ENCODE measurements at regions not wholly inside any gene's neighbourhood (a gene's known extent, or its start where the extent isn't known, plus 50 kb on each side); places are given as distances from the start of the nearest gene placed in this dataset.
"Not testable (repeated sequence)": the region's sequence is repeated elsewhere in the genome, so short reads cannot be mapped to it uniquely, and the experiment has no call there.

DNA sequence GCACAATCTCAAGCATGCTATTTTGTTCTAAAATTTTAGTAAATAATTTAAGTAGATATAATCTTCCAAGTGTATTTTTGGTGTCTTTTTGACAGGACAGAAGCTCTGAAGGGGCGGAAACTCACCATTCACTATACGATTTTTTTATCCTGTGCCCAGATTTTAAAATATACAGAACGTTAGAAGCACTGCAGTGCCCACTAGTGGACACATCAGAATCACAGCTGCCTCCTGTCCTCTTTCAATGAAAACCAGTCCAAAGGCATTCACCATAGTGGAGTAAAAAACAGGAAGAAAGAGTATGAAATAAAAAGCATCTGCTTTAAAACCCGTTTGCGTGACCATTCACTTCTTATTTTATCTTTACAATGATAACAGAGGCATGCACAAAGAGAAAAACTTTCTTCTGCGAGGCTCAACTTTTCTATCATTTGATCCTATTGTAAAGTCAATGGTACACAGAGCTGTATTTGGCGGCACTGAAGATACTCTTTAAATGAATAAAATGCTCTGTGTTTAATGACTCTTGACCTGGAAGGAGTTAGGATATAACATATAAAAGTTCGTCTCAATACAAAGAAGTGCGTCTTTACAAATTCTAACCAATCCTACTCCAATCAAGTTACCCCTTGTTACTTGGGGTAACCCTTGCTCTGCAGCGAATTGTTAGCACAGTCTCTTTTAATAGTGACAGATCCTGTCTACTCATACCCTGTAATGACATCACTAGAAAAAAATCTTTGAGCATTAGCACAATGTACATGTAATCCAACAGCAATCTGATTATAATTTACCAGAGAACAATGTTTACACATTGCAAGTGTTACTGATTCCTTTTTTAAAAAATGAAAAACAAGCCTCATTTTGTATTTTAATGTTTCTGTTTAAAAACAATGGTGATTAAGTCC, 339.8 kb upstream of the PSMD7 start:
- Mint-ChIP-seq H3K9me3 (ENCODE audit: insufficient read depth) (no peaks in the 10 kb centered on the region), H3K4me1 (ENCODE audit: low read depth) (no peaks in the 10 kb centered on the region), H3K36me3 (ENCODE audit: low read depth) (no peaks in the 10 kb centered on the region), H3K27me3 (ENCODE audit: low read depth) (no peaks in the 10 kb centered on the region), H3K4me3 (no peak overlapping the region), H3K27ac (no peak overlapping the region)
- peak; percentile 50 for DNase-seq
- ChIA-PET CTCF (interaction anchor here (1.4 to 2.4 kb wide), 4 partner anchors 11 to 151 kb away, joined by 3 to 7 read pairs (median 4); no protein-coding TSS in a partner anchor), POLR2A (no interaction called here)
- no peak for ATAC-seq

DNA sequence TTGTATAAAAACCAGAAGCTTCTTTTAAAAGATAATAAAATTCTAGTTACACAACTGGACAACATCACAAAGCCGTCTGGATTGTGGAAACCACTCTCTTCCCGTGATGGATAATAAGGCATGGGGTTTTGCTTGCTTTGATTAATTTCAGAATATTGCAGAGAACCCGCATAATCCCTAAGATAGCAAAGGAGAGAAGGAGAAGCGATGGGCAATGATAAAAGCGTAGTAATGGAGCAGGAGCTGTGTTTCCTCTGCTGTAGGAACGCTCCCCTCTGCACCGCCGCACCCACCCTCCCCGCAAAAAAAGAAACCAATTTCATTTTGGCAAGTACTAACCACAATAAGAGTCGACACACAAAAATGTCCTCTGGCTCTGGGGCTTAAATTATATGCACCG, 340.9 kb upstream of the PSMD7 start:
- DNase-seq: no peak
- Mint-ChIP-seq H3K27ac (no peak overlapping the region), H3K9me3 (ENCODE audit: insufficient read depth) (no peaks in the 10 kb centered on the region), H3K36me3 (ENCODE audit: low read depth) (no peaks in the 10 kb centered on the region), H3K4me3 (no peak overlapping the region), H3K4me1 (ENCODE audit: low read depth) (no peaks in the 10 kb centered on the region), H3K27me3 (ENCODE audit: low read depth) (no peaks in the 10 kb centered on the region)
- POLR2A ChIA-PET: no interaction called here
- CTCF ChIA-PET: interaction anchor here (1.4 to 2.4 kb wide), 3 partner anchors 12 to 152 kb away, joined by 3 to 7 read pairs (median 5); no protein-coding TSS in a partner anchor
- ATAC-seq: no peak

DNA sequence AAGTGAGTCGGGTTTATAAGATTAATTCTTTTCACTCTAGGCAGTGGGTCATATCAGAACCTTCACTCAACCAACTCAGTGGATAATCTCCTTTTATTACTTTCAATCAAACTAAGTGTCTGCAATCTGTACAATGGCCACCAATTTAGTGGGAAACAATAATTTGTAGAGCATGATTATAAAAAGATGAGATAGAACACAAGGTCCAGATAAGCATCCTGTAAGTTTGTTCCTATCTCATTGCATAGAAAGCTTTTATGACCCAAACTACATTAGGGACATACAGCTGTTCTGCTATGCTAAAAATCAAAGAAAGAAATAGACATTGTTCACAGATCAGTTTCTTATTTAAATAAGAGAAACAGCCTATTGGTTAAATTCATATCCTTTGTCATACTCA, 341.4 kb upstream of the PSMD7 start:
- Mint-ChIP-seq H3K27me3 (ENCODE audit: low read depth) (no peaks in the 10 kb centered on the region), H3K4me1 (ENCODE audit: low read depth) (no peaks in the 10 kb centered on the region), H3K9me3 (ENCODE audit: insufficient read depth) (no peaks in the 10 kb centered on the region), H3K36me3 (ENCODE audit: low read depth) (no peaks in the 10 kb centered on the region), H3K4me3 (no peak overlapping the region), H3K27ac (no peak overlapping the region)
- POLR2A ChIA-PET: no interaction called here
- ATAC-seq (no peak), DNase-seq (no peak)
- CTCF ChIA-PET: interaction anchor here (2.3 to 2.4 kb wide), 2 partner anchors 11 to 13 kb away, joined by 5 to 7 read pairs; no protein-coding TSS in a partner anchor

DNA sequence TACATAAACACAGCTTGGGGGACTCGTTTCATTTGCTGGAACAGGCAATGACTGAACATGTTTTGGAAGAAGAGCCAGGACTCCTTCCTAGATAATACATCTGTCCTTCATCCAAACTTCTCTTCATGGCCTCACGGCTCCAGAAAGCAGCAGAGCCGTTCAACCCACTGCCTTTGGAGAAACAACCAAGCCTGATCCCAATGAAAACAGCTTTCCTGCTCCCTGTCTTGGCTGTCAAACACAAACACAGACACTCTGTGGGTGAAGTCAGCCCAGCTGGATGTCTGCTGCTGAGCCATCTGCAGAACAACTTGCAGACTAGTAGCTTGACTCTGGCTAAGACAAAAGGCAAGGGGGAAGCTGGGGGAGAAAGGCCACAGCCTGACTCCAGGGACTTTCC, 345.1 kb upstream of the PSMD7 start:
- no peak overlapping the region for H3K27ac Mint-ChIP-seq
- POLR2A ChIA-PET: no interaction called here
- ATAC-seq: no peak

DNA sequence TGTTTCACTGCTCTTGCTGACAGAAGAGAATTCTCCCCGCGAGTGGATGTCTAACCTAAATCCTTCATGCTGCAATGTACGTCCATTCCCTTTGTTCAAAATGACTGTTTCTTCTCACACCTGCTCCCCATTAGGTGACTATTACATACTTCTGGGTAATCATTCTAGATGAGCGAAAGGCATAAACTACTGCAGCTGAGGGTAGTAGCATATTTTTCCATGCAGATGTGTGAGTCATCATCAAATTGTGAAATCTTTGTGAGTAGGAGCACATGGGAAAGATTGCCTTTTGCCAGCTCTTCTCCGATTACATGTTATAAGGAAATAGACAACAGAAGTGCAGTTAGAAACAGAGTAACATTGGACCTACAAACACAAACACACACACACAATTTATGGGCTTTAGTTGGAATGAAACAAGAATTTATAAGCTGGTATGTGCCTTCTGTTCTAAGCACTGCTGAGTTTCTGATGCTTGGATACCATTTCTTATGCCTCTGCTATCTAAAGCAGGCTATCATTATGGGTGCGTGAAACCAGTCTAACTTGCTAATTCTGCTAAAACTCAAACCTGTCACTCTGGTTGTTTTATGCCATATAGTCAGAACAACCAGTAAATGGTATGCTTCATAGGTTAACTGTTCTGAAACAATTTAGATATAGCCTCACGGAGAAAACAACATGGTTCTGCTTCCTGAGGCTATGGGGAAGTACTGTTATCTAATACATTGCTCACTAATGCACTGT, 346.9 kb upstream of the PSMD7 start:
- no peaks in the 10 kb centered on the region for H3K4me1 Mint-ChIP-seq (ENCODE audit: low read depth)
- no peak overlapping the region for H3K27ac Mint-ChIP-seq
- H3K36me3 Mint-ChIP-seq (ENCODE audit: low read depth): no peaks in the 10 kb centered on the region
- CTCF ChIA-PET: no interaction called here
- H3K4me3 Mint-ChIP-seq: no peak overlapping the region
- POLR2A ChIA-PET: no interaction called here
- ATAC-seq: no peak
- no peaks in the 10 kb centered on the region for H3K27me3 Mint-ChIP-seq (ENCODE audit: low read depth)
- no peak for DNase-seq
- no peaks in the 10 kb centered on the region for H3K9me3 Mint-ChIP-seq (ENCODE audit: insufficient read depth)

More for the DNA sequence above, 345.1 kb upstream of the PSMD7 start:
- no peaks in the 10 kb centered on the region for H3K4me1 Mint-ChIP-seq (ENCODE audit: low read depth)
- CTCF ChIA-PET: no interaction called here
- no peak for DNase-seq
- H3K9me3 Mint-ChIP-seq (ENCODE audit: insufficient read depth): no peaks in the 10 kb centered on the region
- no peaks in the 10 kb centered on the region for H3K36me3 Mint-ChIP-seq (ENCODE audit: low read depth)
- H3K4me3 Mint-ChIP-seq: no peak overlapping the region
- H3K27me3 Mint-ChIP-seq (ENCODE audit: low read depth): no peaks in the 10 kb centered on the region

DNA sequence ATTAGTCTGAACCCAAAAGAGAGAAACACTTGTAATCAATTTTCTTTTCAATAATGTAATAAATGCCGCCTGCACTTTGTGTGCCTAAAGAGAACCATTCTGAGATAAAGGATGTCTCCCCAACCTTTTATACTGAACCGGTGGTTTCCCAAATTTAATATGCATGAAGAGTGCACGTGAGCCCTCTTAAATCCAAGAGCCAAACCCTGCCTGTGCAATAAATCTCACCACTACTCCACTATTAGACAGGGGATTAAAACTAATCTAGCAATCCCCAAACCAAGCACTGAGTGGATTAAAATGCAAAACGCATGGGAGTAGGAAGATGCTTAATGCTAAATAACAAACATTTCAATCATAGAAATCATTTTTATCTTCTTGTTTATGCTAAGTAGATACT, 351.0 kb upstream of the PSMD7 start:
- ChIA-PET POLR2A (no interaction called here), CTCF (no interaction called here)
- Mint-ChIP-seq H3K36me3 (ENCODE audit: low read depth) (no peaks in the 10 kb centered on the region), H3K27ac (no peak overlapping the region), H3K4me1 (ENCODE audit: low read depth) (no peaks in the 10 kb centered on the region), H3K4me3 (no peak overlapping the region), H3K27me3 (ENCODE audit: low read depth) (no peaks in the 10 kb centered on the region), H3K9me3 (ENCODE audit: insufficient read depth) (no peaks in the 10 kb centered on the region)
- no peak for DNase-seq
- ATAC-seq: no peak

DNA sequence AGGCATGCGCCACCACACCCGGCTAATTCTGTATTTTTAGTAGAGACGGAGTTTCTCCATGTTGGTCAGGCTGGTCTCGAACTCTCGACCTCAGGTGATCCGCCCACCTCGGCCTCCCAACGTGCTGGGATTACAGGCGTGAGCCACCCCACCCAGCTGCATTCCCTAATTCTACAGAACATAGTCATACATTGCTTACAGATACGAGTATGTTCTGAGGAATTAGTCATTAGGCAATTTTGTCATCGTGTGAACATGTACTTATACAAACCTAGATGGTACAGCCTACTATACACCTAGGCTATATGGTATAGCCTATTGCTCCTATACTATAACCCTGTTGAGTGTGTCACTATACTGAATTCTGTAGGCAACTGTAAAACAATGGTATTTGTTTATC, 353.4 kb upstream of the PSMD7 start:
- CTCF ChIA-PET: interaction anchor here (1.5 kb wide), 1 partner anchor 13 kb away, joined by 7 read pairs; no protein-coding TSS in a partner anchor

DNA sequence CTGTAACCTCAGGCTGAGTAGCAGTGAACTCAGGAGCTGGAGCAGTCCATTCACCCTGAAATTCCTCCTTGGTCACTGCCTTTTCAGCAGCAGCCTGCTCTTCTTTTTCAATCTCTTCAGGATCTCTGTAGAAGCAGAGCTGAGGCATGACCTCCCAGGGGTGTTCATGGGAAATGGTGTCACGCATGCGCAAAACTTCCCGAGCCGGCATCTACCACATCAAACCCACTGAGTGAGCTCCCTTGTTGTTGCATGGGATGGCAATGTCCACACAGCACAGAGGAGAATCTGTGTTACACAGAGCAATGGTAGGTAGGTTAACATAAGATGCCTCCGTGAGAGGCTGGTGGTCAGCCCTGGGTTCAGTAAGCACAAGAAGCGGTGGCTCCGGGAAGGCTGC, 355.8 kb upstream of the PSMD7 start:
- not testable (repeated sequence) for H3K9me3 Mint-ChIP-seq (ENCODE audit: insufficient read depth)

More for the DNA sequence above, 353.4 kb upstream of the PSMD7 start:
- H3K27me3 Mint-ChIP-seq (ENCODE audit: low read depth); H3K4me1 Mint-ChIP-seq (ENCODE audit: low read depth); ATAC-seq; H3K27ac Mint-ChIP-seq; POLR2A ChIA-PET; H3K4me3 Mint-ChIP-seq; H3K9me3 Mint-ChIP-seq (ENCODE audit: insufficient read depth); DNase-seq; H3K36me3 Mint-ChIP-seq (ENCODE audit: low read depth): not testable (repeated sequence)

DNA sequence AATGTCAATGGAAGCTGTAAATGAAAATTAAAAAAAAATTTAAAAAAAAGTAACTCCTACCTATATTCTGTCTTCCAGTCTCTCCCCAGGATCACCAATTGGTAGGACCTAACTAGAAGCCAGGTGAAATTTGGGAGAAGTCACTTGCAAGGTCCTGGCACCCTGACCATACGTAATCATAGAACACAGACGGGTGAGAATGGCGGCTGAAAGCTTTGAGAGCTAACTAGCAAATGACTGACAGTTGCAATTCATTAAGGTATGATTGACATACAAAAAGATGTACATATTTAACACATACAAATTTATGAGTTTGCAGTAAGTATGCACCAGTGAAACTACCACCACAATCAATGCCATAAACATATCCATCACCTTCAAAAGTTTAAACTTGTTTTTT, 372.7 kb upstream of the PSMD7 start:
- Mint-ChIP-seq H3K4me1 (ENCODE audit: low read depth) (no peaks in the 10 kb centered on the region), H3K9me3 (ENCODE audit: insufficient read depth) (peaks cover 10% of the 10 kb centered on the region), H3K27me3 (ENCODE audit: low read depth) (no peaks in the 10 kb centered on the region), H3K27ac (no peak overlapping the region), H3K4me3 (no peak overlapping the region), H3K36me3 (ENCODE audit: low read depth) (no peaks in the 10 kb centered on the region)
- ChIA-PET CTCF (no interaction called here), POLR2A (no interaction called here)
- DNase-seq (no peak), ATAC-seq (no peak)

More for the DNA sequence above, 355.8 kb upstream of the PSMD7 start:
- H3K4me1 Mint-ChIP-seq (ENCODE audit: low read depth); H3K4me3 Mint-ChIP-seq; ATAC-seq; H3K27me3 Mint-ChIP-seq (ENCODE audit: low read depth); H3K27ac Mint-ChIP-seq; H3K36me3 Mint-ChIP-seq (ENCODE audit: low read depth); CTCF ChIA-PET; DNase-seq; POLR2A ChIA-PET: not testable (repeated sequence)

DNA sequence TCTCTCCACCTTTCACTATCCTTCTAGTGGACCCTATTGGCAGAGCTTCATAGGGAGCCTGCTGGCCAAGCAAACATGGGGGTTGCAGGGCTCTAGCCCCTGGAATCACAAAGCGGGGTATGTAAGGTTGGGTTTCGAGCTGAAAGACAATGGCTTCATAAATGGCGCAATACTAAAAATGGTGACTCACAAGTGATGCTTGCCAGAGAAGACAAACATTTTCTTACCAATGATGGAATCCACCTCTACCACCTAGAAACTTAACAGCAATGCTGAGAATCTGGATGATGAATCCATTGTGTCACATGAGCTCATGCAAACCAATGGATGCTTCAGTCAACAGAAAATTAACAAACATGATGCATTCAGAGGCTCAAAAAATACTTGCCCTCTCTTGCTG, 375.3 kb upstream of the PSMD7 start:
- Mint-ChIP-seq H3K27ac (no peak overlapping the region), H3K4me1 (ENCODE audit: low read depth) (no peaks in the 10 kb centered on the region), H3K4me3 (no peak overlapping the region), H3K36me3 (ENCODE audit: low read depth) (no peaks in the 10 kb centered on the region), H3K9me3 (ENCODE audit: insufficient read depth) (no peaks in the 10 kb centered on the region), H3K27me3 (ENCODE audit: low read depth) (no peaks in the 10 kb centered on the region)
- no peak for DNase-seq
- ChIA-PET POLR2A (no interaction called here), CTCF (interaction anchor here (0.7 kb wide), 1 partner anchor 12 kb away, joined by 3 read pairs; no protein-coding TSS in a partner anchor)
- no peak for ATAC-seq

DNA sequence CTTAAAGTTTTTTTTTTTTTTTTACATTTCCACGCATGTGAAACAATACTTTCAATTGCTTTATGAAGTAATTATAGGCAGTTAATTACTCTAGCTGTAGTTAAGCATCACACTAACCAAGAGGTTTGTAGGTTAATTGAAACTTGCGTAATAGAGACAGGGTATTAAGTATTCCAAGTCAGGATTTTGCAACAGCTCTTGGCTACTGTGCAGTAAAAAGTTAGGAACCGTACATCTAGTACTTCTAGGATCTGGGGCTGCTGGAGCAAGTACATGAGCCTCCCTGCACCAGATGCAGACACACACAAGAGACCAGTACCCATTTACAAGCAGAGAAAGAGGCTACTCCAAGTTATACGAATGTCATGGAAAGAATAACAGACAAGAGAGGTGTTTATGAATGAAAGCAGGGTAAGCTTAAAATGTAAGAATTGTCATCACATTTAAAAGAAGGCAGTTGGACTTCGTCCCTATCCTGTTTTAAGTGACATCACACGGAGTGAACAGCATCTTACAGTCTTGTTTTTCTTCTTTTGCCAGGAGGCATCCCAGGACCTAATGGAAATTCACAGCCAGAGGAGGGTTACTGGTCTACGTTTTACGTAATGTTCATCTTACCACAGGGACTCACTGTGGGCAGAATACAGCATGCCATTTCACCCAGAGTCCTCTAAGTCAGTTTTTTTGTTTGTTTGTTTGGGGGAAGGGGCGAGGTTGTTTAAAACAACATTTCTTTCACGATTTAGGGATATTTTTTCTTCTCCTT, 379.6 kb upstream of the PSMD7 start:
- H3K36me3 Mint-ChIP-seq (ENCODE audit: low read depth): no peaks in the 10 kb centered on the region
- H3K4me1 Mint-ChIP-seq (ENCODE audit: low read depth): no peaks in the 10 kb centered on the region
- CTCF ChIA-PET: no interaction called here
- no peak overlapping the region for H3K27ac Mint-ChIP-seq
- H3K27me3 Mint-ChIP-seq (ENCODE audit: low read depth): no peaks in the 10 kb centered on the region
- no peak for ATAC-seq
- H3K4me3 Mint-ChIP-seq: no peak overlapping the region
- POLR2A ChIA-PET: no interaction called here
- no peak for DNase-seq
- no peaks in the 10 kb centered on the region for H3K9me3 Mint-ChIP-seq (ENCODE audit: insufficient read depth)

DNA sequence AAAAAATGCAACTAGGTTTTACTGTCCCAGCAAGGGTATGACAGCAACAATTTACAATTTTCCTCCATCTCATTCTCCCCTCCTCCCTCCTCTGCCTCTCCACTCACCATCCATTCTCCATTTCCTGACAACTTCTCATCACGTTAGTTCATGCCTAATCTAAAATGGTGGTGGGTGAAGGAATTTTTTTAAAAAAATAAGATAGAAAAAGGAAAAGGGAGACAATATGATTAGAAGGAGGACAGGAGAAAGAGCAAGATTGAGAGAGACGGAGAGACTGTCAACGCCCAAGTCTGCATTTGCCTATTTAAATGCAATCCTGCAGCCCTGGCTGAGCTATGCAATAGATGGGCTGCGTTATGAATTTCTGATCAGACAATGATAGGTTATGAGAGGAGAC, 380.7 kb upstream of the PSMD7 start:
- no peak overlapping the region for H3K27ac Mint-ChIP-seq
- no peak for DNase-seq
- H3K27me3 Mint-ChIP-seq (ENCODE audit: low read depth): no peaks in the 10 kb centered on the region
- no peaks in the 10 kb centered on the region for H3K4me1 Mint-ChIP-seq (ENCODE audit: low read depth)
- ChIA-PET POLR2A (no interaction called here), CTCF (no interaction called here)
- no peaks in the 10 kb centered on the region for H3K9me3 Mint-ChIP-seq (ENCODE audit: insufficient read depth)
- H3K36me3 Mint-ChIP-seq (ENCODE audit: low read depth): no peaks in the 10 kb centered on the region
- ATAC-seq: no peak
- H3K4me3 Mint-ChIP-seq: no peak overlapping the region
